D721Med (cell line): ENCODE measurements at regions not wholly inside any gene's neighbourhood (a gene's known extent, or its start where the extent isn't known, plus 50 kb on each side); places are given as distances from the start of the nearest gene placed in this dataset.

Source experiments
- DNase-seq: peaks from one replicate; pipeline ENCODE4 v3.0.0; 2011; ENCODE audit warnings: low spot score; ENCODE audit not compliant: insufficient read length
- FAIRE-seq: peaks from 2 replicates; lab custom pipeline; 2011; peaks lifted over from hg19 to GRCh38; lab: Jason Lieb, UNC
- TF ChIP-seq, protein P1 (sequence below): IDR thresholded peaks from 2 replicates; pipeline ENCODE4 v1.5.1; 2012; ENCODE audit warnings: mild to moderate bottlenecking, control low read depth; ENCODE audit not compliant: insufficient read depth; ENCODE audit errors: missing control alignments

DNA sequence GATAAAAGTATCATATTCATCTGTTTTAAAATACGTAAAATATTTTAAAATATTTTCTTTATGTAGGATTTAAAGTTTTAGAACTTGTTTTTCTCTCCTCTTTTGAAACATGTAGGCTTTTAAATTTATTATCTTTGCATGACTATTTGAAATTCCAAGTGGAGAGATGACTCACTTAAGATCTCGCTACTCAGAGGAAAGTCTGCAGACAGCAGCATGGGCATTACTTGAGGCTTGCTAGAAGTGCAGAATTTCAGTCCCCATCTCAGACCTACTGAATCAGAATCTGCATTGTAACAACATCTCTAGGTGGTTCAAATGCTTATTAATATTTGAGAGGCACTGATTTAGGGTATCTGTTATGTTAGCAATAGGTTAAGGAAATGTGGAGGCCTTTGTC lies 225.7 kb upstream of the ARX start:
- FAIRE-seq: no peak
- no peak for DNase-seq
- TF ChIP-seq, protein P1, sequence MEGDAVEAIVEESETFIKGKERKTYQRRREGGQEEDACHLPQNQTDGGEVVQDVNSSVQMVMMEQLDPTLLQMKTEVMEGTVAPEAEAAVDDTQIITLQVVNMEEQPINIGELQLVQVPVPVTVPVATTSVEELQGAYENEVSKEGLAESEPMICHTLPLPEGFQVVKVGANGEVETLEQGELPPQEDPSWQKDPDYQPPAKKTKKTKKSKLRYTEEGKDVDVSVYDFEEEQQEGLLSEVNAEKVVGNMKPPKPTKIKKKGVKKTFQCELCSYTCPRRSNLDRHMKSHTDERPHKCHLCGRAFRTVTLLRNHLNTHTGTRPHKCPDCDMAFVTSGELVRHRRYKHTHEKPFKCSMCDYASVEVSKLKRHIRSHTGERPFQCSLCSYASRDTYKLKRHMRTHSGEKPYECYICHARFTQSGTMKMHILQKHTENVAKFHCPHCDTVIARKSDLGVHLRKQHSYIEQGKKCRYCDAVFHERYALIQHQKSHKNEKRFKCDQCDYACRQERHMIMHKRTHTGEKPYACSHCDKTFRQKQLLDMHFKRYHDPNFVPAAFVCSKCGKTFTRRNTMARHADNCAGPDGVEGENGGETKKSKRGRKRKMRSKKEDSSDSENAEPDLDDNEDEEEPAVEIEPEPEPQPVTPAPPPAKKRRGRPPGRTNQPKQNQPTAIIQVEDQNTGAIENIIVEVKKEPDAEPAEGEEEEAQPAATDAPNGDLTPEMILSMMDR: no peak

DNA sequence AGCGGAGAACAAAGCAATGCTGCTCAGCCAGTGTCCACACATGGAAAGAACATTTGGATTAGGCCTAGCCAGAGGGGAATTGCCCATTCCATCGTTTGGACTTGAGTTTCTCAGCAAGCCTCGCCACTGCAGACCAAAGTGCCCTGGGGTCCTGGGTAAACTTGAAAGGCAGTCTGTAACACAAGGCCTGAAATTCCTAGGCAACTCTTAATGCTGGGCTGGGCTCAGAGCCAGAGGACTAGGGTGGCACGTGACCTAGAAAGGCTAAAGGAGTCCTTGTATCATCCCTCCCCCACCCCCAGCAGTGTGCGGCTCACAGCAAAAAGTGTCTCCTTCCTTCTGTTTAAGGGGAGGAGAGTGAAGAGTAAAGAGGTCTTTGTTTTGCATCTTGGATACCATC lies 210.4 kb upstream of the ARX start:
- DNase-seq: no peak
- TF ChIP-seq, protein P1: no peak
- FAIRE-seq: no peak

DNA sequence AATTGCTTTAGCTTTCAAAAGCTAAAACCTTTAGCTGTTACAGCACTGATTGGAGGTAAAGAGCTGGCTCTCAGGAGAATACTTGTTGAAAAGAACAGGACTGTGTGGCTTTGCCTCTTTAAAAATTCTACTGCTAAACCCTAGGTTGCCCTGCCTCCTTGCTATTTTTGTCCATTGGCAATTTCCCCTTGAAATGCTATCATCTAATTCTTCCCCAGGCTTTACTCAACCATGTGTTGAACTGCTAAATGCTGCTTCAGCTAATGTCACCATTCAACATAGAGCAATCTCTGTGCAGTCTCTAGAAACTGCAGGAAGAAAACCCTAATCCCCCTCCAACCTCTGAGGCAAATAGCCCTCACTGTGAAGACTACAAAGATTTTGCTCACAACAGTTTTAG lies 203.7 kb upstream of the ARX start:
- DNase-seq (no peak), FAIRE-seq (no peak)
- TF ChIP-seq, protein P1: no peak

DNA sequence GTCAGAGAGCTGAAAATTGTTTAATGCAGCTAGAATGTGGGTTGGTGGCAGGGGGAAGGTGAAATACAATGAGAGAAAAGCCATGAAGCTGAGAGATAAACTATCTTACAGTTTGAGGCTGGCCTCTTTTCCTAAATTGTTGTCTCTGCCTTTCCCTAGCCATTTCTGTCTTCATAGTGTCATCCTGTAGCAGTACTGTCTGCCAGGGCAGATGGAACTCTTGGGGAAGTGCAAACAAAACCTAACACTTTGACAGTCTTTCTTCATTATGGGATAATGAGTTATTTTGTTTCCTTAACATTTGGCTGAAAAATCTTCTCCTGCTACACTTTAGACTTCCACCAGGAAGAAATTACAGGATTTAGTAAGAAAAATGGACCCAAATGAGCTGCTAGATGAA lies 197.8 kb upstream of the ARX start:
- FAIRE-seq (no peak), DNase-seq (no peak)
- TF ChIP-seq, protein P1: no peak

DNA sequence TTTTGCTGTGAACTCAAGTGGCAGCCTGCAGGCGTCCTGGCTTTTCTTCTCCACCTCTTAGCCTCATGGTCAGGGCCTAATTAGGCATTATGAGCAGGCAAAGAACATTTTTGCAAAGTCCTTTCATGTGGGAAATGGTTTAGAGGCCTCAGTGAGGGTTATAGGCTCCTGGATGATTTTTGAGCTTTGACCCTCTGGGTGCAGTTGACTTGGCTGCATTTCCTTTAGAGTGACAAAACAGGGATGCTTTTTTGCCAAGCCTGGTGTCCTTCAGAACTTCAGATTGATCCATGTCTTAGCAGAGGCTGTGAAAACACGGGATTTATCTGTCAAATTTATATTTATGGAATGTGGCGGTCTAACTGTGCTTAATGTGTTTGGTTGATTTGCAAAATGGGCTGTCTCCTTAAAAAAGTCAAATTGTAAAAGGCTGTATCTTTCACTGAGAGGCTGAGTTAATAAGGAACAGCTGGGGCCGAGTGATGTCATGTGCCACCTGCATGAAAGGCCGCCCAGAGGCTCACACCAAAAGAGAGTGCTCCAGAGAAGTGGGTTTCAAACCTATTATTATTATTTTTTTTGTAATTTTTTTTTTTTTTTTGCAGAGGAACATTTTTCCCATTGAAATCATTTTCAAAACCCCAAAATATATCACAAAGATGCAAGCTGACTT lies 192.2 kb upstream of the ARX start:
- TF ChIP-seq, protein P1: no peak
- FAIRE-seq (no peak), DNase-seq (no peak)

DNA sequence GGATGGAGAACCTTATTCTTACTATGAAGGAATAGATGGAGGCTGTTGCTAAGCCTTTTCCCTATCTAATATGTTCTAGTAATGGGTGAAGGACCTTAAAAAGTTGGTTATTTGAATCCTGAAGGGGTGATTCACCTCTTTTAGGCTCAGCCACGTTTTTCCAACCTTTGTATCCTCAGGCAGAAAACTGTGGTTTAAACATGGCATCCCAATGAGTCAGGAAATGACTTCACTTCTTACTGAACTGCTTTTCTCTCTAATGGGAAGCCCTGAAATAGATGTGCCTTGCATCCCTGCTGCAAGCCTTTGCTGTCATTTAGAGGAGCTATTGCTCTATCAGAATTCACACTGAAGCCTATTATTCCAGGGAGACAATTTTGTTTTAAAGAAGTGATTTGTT lies 191.0 kb upstream of the ARX start:
- TF ChIP-seq, protein P1: no peak
- FAIRE-seq: no peak
- no peak for DNase-seq

DNA sequence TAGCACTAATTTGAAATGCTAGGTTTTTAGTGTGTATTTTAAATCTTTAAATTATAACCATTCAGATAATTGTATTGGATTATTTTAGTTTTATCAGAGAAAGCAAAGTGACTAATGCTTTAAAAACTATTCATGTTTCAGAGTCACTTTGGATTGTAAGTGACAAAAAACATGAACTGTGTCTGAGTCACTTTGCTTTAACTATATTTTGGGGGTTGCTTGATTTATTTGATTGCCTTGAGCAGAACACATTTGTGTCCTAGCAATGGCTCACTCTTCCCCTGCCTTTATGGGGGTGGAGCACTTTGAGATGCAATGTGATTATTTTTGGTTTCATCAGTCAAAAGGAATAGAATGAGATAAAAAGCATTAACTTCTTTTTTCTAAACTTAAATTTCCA lies 188.4 kb upstream of the ARX start:
- DNase-seq: no peak
- TF ChIP-seq, protein P1: no peak
- FAIRE-seq: no peak
